Stimulated activated CD4-positive, alpha-beta T cell treated with anti-CD3 and anti-CD28 coated beads, TNF-alpha, amount 100 ng/mL, for 4 hours (primary cell): ENCODE measurements at regions not wholly inside any gene's neighbourhood (a gene's known extent, or its start where the extent isn't known, plus 50 kb on each side); places are given as distances from the start of the nearest gene placed in this dataset.
"Not testable (repeated sequence)": the region's sequence is repeated elsewhere in the genome, so short reads cannot be mapped to it uniquely, and the experiment has no call there.

ENCODE experiments used
- DNase-seq, 3 experiments: peaks; one replicate each; pipeline ENCODE4 v3.0.0-alpha.2; 2020; ENCODE audit warnings: low read depth in 3 of 3

GRCh38 chrX:13186643-13187042 is 133.2 kb downstream of the ATXN3L start:
- DNase-seq: not testable (repeated sequence)

DNA sequence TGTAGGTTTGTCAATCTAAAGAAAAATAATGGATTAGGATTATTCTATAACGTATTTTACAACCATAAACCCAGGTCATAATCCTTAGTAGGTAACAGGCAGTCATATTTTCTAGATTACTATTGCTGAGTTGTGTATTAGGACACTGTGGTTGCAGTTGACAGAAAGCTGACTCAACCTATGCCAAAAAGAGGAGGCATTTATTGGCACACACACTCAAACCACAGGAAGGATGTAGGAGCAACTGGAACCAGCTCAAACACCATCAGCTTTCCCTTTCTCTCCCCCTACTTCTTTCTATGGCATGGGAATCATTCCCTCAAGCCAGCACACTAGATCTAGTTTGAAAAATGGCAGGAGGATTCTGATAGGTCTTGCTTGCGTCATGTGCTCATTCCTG is 136.4 kb upstream of the FAM9C start:
- no peak for DNase-seq

GRCh38 chrX:13179586-13179985 is 135.2 kb upstream of the FAM9C start:
- DNase-seq: no peak

DNA sequence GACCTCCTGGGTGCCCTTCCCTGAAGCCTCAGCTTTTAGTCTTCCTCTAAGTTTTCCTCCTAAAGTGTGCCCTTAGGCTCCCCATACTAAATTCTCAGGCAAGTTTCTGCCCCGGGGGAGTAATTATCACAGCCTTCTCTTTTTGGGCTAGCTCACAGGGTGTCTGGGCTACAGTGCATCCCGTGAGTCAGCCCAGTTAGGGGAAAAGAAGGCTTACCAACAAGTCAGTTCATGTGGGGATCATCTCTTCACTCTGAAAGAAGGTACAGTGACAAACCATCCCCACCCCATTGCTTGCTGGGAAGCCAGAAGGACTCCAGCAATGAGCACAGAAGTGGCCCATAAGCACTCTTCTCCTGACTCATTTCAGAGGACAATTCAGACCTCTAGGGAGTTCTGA is 134.7 kb upstream of the FAM9C start:
- no peak for DNase-seq

DNA sequence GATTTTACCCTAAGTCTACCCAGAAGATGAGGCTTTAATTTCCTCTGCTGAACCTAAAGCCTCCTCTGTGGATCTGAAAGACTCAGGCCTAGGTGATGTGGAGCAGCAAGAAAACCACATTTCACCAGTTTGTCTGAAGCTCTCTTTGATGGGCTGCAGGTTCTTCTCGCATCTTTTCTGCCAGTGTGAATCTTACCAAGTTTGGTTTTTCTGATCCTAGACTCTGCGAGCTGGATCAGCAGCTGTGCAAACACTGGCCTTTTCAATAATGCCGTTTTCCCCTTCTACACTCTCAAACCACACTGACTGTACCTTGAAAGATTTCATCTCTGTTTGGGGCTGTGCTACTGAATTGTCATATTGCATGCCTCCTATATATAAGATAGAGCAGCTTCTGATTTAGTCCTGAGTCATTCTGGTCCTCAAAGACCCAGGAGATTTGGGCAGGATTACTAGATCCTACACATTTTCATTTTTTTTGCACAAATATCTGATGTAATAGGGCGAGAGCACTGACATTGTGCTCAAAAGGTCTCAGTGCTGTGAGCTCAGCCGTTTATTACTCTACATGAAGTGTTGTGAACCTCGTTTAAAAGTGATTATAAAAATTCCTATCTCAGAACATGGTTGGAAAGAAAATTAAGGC is 133.6 kb upstream of the FAM9C start:
- DNase-seq: no peak

DNA sequence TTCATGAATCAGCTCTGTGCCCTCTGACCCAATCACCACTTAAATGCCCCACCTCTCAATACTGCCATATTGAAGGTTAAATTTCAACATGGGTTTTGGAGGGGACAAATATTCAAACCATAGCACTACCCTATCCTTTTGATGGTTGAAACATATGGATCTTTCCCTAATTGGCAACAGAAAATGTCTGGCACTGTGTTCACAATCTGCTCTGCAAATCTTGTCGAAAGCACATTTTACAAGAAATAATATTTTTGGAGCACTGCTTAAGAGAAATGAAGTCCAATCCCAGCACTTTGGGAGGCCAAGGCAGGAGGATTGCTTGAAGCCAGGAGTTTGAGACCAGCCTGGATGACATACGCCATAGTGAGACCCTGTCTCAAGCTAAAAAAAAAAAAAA is 130.6 kb upstream of the FAM9C start:
- DNase-seq: no peak

- DNase-seq: no peak
These were observed 126.6 kb upstream of the FAM9C start for GRCh38 chrX:13170966-13171558.

DNA sequence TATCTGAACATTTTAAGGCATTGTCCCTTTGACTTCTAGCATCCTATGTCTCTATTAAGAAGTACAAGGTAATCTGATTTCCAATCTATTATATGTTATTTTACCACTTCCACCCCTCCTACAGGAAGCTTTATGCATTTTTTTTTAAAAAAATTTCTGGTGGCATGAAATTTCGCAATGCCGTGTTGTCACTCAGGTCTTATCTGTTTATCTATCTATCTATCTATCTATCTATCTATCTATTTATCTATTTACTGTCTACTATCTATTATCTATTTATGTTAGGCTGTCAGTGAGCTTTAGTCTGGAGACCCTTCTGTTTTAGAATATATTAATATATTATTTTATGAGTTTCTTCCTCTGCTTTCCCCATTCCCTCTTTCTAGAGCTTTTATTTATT is 125.3 kb upstream of the FAM9C start:
- DNase-seq: no peak

DNA sequence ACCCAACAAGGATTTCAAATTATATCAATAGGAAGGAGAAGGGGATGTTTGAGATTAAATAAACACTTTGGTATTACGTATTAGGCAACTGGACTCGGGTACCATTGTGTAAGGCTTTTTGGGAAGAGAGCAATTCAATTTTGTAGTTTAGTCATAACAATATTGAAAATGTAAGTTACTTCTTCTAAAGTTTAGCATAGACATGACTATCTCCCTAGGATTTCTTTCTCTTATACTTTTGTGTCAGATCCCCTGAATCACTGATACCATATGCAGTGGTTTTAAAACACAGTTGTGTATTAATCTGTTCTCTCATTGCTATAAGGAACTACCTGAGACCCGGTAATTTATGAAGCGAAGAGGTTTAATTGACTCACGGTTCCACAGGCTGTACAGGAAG is 123.8 kb upstream of the FAM9C start:
- no peak for DNase-seq

DNA sequence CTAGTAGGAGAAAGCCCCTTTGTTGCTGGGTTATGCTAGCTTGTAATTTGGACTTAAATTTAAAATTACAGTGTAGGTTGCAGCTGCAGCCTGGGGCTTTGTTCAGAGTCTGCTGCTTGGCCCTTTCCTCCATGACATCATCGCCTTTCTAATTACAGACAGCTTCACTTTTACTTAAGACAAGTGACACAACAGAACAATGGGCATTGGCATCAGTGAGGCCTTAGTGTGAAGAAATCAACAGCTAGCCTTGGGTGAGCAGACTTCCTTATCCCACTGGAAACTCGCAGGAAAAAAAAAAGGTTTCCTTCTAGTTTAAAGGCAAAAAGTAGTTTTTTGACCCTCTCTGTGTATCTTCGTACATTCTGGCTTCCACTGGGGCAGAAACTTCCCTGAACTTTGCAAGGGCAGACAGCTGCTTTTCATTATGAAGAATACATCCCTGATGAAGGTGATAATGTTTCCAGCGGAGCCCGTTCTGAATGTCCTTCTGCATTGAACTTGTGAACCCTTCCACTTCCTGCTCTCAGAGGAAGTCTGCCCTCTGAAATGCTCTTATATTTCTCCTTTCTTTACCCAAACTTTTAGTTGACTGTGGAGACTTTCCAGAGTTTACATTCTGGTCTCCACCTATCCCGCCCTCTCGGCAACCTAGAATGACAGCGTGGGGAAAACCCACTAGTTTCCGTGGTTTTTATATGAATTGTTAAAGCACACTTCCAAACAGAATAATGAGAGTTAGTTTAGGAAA is 123.2 kb upstream of the FAM9C start:
- no peak for DNase-seq

GRCh38 chrX:13165266-13166189 is 121.1 kb upstream of the FAM9C start:
- no peak for DNase-seq

DNA sequence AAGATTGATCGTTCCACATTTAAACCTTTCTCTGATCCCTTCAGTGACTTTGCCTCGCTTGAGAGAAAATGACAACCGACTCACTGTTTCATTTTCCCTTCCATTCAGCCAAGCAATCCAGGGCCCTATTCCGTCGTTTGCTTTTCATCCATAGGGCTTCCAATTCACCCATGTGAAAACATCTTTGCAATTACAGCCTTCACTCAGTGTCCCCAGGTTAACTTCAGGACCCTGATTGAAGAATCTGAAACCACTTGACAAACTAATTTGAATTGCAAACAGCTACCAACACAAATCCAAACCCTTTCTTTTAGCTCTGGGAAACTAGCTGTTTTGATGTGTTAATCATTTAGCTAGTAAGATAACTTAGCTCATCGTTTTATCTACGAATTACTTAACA is 120.2 kb upstream of the FAM9C start:
- no peak for DNase-seq

DNA sequence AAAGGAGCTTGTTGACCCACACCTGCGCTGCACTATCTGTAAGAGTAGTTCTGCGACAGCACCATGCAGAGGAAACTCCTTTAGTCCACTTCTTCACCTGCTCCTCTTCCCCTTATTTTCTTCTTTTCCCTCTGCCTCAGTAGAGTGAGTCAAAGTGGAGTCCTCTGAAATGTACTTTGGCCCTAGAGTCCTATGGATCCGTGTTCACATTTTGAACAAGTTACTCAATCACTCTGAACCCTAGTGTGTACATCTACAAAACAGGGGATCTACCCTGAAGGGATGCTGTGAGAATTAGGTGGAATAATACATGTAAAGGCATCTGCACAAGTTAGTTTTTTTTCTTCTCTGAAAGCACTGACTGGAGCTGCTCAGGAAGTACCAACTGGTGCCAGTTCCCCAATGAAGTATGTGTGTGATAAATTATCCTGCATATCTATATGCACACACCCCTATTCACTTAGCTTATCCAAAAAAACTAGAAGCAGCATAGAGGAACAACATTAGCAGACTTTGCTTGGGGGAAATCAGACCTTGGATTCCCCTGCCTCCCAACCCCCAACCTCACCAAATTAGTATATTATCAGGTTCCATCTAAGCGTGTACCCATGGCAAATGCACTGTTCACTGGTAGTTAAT is 118.5 kb upstream of the FAM9C start:
- DNase-seq: no peak

DNA sequence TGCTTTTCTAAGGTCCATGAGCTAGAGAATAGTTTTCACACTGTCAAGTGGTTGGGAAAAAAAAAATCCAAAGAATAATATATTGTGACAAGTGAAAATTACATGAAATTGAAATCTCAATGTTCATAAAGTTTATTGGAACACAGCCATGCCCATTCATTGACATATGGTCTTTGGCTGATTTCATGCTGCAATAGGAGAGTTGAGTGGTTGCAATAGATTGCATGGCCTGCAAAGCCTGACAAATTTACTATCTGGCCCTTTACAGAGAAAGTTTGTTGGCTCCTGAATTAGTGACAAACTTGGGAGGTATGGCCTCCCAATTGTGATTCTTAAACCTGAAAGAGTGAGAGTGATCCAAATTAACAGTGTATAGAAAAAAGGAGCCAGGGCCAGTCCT is 115.5 kb upstream of the FAM9C start:
- DNase-seq: no peak

DNA sequence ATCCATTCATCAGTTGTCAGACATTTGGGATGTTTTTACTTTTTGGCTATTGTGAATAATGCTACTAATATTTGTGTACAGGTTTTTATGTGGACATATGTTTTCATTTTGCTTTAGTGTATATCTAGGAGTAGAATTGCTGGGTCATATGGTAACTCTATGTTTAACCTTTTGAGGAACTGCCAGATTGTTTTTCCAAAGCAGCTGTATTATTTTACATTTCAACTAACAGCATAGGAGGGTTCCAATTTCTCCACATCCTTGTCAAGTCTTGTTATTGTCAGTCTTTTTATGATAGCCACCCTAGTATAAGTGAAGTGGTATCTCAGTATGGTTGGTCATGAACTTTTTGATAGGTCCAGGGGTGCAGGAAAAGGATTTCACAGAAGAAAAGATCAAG is 114.5 kb upstream of the FAM9C start:
- DNase-seq: no peak

GRCh38 chrX:13155550-13155949 is 111.1 kb upstream of the FAM9C start:
- DNase-seq: not testable (repeated sequence)

DNA sequence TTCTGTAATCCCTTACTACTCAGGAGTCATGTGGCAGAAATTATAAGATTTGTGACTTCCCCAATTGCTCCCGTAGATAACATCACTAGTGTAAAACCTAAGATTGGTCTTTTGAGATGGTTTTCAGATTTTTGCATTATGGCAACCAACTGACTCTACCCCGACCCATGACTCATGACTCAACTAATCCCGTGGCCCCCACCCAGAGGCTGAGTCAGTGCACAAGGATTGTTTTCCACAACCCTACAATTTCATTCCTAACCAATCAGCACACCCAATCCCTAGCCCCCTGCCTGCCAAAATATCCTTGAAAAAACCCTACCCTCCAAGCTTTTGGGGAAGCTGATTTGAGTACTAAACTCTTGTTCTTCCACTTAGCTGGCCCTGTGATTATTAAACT is 109.4 kb upstream of the FAM9C start:
- DNase-seq: no peak

GRCh38 chrX:13152518-13153185 is 108.2 kb upstream of the FAM9C start:
- DNase-seq: no peak

- peak in 1 of 3 experiments; percentile 2 for DNase-seq
These were observed 107.6 kb upstream of the FAM9C start for GRCh38 chrX:13151828-13152517.

- no peak for DNase-seq
These were observed 105.4 kb upstream of the FAM9C start for GRCh38 chrX:13149702-13150350.
